Non-pigmented ciliary epithelial cell (primary cell): ENCODE measurements at regions not wholly inside any gene's neighbourhood (a gene's known extent, or its start where the extent isn't known, plus 50 kb on each side); places are given as distances from the start of the nearest gene placed in this dataset.
"Not testable (repeated sequence)": the region's sequence is repeated elsewhere in the genome, so short reads cannot be mapped to it uniquely, and the experiment has no call there.

Source experiments
- DNase-seq: peaks from one replicate; pipeline ENCODE4 v3.0.0-alpha.2; 2010; ENCODE audit warnings: low read depth

GRCh38 chr18:64405161-64405560 is 256.3 kb upstream of the LINC00305 start:
- DNase-seq, result peak; percentile 17

- DNase-seq, result no peak
Observed at GRCh38 chr18:64403784-64404503, 255.1 kb upstream of the LINC00305 start.

- no peak for DNase-seq
Observed at GRCh38 chr18:64402636-64403035, 253.7 kb upstream of the LINC00305 start.

- DNase-seq, result no peak
Observed at GRCh38 chr18:64401268-64402060, 252.6 kb upstream of the LINC00305 start.

GRCh38 chr18:64399566-64399965 is 250.7 kb upstream of the LINC00305 start:
- DNase-seq, result no peak

- DNase-seq, result no peak
Observed at GRCh38 chr18:64398320-64398719, 249.4 kb upstream of the LINC00305 start.

- DNase-seq, result no peak
Observed at GRCh38 chr18:64392202-64392601, 243.3 kb upstream of the LINC00305 start.

GRCh38 chr18:64384101-64384500 is 235.2 kb upstream of the LINC00305 start:
- DNase-seq, result no peak

GRCh38 chr18:64380117-64380516 is 231.2 kb upstream of the LINC00305 start:
- no peak for DNase-seq

GRCh38 chr18:64379662-64380061 is 230.8 kb upstream of the LINC00305 start:
- DNase-seq, result no peak

GRCh38 chr18:64377446-64377845 is 228.6 kb upstream of the LINC00305 start:
- DNase-seq, result no peak

- DNase-seq, result no peak
Observed at GRCh38 chr18:64372850-64373249, 224.0 kb upstream of the LINC00305 start.

- DNase-seq, result not testable (repeated sequence)
Observed at GRCh38 chr18:64369830-64370440, 221.0 kb upstream of the LINC00305 start.

- no peak for DNase-seq
Observed at GRCh38 chr18:64365106-64365505, 216.2 kb upstream of the LINC00305 start.

- DNase-seq, result no peak
Observed at GRCh38 chr18:64337673-64338072, 188.8 kb upstream of the LINC00305 start.

GRCh38 chr18:64337018-64337417 is 188.1 kb upstream of the LINC00305 start:
- no peak for DNase-seq

GRCh38 chr18:64334748-64335147 is 185.9 kb upstream of the LINC00305 start:
- DNase-seq, result no peak

GRCh38 chr18:64333584-64333983 is 184.7 kb upstream of the LINC00305 start:
- no peak for DNase-seq

GRCh38 chr18:64332835-64333234 is 183.9 kb upstream of the LINC00305 start:
- DNase-seq, result no peak

- no peak for DNase-seq
Observed at GRCh38 chr18:64331419-64331818, 182.5 kb upstream of the LINC00305 start.

- no peak for DNase-seq
Observed at GRCh38 chr18:64330931-64331330, 182.0 kb upstream of the LINC00305 start.

GRCh38 chr18:64330161-64330560 is 181.3 kb upstream of the LINC00305 start:
- no peak for DNase-seq

- DNase-seq, result no peak
Observed at GRCh38 chr18:64322189-64322588, 173.3 kb upstream of the LINC00305 start.
